HG02610 (cell line): ENCODE measurements at regions not wholly inside any gene's neighbourhood (a gene's known extent, or its start where the extent isn't known, plus 50 kb on each side); places are given as distances from the start of the nearest gene placed in this dataset.

ENCODE experiments used
- ATAC-seq: cut with Tn5 transposase; IDR thresholded peaks from one replicate; pipeline ENCODE4 v1.9.1; 2021; ENCODE audit warnings: mild to moderate bottlenecking, moderate library complexity; ENCODE audit not compliant: unreplicated experiment

DNA sequence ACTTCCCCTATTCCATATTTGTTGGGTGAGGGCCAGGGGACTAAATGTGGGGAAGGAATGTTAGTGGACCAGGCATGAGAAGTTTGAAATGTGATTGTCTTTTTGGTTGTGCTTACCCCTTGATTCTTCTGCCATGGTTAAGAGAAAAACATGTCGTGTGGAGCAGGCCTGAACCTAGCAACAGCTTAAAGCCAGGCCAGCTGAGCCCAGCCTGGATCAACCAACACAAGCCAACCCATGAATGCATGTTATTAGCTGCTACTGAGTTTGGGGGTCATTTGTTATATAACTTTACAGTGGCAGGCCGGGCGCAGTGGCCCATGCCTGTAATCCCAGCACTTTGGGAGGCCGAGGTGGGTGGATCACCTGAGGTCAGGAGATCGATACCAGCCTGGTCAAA, 52.4 kb upstream of the TRIO start:
- no peak for ATAC-seq

DNA sequence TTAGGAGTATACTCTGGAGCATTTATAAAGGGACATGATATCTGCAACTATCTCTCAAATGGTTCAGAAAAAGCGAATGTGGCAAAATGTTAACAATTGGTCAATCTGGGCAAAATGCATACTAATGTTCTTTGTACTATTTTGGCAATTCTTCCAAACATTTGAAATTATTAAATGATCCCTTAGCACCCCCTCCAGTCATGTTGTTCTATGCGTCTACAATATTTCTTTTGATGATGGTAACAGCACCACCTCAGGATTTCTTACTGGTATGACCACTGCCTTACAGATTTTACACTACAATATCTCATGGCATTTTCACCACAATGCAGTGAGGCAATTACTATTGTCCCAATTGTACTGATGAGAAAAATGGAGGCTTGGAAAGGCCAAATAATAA, 52.9 kb upstream of the TRIO start:
- no peak for ATAC-seq

DNA sequence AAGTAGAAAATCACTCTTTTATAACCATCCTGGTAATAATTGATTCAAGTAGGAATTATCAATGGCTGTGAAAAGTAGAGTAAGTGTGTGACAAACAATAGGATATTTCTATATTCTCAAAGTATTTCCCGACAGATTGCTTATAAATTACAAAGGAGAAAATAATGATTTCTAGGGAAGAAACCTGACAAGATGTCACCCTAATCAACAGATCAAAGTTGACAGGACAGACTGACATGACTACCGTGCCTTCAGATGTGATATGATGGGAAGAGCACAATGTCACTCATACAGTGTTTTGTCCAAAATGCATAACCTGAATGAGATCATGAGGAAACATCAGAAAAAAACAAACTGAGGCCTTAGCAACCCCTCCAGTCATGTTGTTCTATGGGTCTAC, 53.9 kb upstream of the TRIO start:
- no peak for ATAC-seq

DNA sequence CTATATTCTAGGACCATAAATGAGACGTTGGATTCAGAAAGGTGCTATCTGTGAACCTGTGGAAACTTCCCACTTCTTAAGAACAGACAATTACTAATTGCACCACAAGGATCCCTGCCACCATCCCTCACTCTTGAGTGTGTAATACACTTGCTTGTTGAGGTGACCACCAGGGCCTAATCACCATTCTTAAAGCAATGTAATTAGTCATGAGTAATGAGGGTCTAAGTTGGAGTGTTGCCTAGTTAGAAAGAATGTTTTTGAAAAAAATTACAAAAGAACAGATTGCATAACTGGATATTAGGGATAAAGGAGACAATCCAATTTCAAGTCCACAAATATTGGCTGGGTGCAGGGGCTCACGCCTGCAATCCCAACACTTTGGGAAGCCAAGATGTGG, 56.9 kb upstream of the TRIO start:
- no peak for ATAC-seq

DNA sequence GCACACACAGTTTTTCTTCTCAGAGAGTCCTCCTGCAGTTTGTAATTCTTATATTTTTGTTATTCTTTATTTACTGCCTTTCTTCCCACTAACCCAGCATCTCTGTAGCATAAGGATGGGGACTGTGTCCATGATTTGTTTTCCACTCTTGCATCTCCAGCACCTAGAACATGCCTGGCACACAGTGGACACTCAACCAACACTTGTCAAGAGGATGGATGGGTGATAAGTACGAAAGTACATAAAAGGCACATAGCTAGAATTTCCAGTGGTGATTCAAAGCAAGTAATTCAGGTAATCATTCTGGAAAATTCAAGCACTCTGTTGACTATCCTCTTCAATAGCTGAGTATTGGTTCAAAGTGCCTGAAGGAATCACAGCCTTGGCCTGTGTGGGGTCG, 60.2 kb upstream of the TRIO start:
- no peak for ATAC-seq

DNA sequence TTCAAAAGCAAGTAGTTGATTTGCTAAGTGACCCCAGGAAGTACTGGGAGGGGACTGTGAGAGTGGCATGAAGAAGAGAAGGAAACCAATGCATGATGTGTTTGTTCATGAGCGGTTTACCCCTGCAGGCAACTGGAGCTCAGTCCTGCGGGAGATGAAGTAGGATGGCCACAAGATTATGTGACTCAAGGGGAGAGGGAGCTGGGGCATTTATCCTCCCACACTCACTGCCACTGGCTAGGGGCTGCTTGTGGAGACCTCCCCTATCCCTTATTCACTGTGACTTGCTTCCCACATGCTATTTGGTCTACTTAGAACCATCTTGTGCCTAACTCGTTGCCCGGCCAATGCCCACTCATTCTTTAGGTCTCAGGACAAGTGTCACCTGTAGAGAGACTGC, 60.6 kb upstream of the TRIO start:
- no peak for ATAC-seq

DNA sequence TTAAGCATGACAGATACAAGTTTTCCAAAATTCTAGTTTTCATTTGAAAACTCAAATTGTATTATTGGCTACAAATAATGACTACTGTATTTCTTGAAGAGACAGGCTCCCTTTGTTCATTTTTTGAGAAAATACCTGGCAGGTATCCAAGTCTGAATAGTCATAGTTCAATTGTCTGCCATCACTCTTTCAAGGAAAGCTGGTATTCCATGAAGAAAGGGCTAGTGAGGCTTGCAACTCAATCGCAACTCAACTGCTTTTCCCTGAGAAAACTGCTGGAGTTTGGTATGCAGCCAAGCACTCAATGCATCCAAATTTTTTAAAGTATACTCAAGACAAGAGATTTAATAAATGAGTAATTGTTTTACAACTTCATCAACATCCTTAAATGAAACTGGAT, 61.4 kb upstream of the TRIO start:
- no peak for ATAC-seq

DNA sequence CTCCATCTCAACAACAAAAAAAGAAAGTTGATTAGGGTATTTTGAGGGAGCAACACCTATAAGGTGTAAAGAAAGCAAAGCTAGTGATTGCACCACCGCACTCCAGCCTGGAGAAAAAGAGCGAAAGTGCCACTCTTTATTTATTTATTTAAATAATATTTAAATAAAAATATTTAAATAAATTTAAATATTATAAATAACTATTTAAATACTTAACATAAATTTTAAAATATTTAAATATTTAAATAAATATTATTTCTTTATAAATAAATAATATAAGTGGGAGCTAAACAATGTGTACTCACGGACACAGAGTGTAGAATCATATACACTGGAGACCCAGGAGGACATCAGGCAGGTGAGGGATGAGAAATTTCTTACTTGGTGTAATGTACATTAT, 64.4 kb upstream of the TRIO start:
- ATAC-seq, result no peak

DNA sequence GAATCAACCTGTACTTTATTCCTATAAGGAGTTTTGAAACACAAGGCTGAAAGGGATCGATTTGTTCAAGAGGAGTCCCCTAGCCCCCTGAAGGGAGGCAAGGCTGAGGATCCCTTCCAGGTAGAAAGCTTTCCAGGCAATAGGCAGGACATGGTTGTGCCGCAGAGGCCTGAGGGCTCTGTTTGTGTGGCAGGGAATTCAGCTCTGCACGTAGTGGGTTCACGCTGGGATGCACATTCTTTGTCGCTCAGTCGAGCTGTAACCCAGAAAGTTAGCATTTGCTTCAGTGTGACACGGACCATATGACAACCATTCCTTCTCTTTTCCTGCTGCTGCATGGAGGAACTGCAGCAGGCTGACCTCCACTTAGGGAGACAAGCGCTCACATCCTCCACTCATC, 65.6 kb upstream of the TRIO start:
- ATAC-seq, result no peak

DNA sequence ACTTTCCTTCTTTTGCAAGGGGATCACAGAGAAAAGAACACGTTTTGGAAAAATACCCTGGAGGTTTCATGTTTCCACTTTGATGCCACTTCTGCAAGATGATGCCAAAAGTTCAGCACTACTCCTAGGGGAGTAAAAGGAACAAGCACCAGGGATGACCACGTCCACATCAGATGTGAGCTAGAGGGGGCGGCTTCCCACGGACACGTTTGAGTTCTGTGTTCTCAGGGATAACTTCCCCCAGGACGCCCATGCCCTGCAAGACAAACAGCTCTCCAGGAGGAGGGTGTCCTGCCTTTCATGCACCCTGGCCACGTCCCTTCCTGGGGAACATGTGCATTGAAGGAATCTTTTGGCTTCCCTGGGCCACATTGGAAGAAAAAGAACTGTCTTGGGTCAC, 66.6 kb upstream of the TRIO start:
- ATAC-seq, result no peak

DNA sequence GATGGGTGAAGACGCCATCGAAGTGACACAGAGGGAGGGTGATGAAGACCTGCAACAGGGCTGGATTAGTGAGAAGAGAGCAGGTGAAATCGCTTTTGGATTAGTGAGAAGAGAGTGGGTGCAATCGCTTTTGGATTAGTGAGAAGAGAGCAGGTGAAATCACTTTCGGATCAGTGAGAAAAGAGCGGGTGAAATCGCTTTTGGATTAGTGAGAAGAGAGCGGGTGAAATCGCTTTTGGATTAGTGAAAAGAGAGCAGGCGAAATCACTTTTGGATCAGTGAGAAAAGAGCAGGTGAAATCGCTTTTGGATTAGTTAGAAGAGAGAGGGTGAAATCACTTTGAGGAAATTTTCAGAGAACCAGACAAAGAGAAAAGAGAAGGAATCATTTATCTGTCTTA, 67.2 kb upstream of the TRIO start:
- ATAC-seq, result no peak

DNA sequence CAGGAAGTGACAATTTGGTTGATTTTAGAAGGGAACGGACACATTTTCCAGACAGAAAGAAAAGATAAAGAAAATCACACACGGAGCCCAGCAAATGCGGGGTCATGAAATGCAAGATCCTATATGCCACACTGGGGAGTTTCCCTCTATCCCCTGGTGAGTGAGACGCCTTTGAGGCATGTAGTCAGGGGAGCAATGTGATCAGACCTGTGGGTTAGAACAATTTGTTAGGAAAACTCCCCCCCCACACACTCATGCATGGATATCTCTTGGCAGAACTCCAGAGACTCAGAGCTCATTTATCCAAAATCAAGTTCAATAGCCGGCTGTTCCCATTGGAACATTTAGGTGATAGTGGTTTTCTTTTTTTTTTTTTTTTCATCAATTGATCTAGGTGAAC, 71.7 kb upstream of the TRIO start:
- no peak for ATAC-seq

DNA sequence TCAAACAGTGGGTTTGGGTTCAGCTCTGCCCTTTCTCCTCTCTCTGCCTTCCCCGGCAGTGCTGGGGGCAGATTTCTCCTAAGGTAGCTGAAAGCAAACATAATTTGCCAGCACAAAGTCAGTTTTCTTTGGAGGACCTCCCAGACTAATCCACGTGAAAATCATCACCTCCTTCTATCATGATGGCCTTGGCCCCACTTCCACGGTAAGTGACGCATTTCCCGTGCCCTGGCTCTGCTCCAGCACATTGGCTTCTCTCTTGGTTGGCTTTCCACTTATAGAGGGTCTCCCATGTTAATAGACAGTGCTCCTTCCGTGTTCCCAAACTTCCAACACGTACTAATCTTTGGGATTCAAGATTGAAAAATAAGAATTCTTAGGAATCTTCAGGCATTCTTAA, 74.1 kb upstream of the TRIO start:
- ATAC-seq, result no peak

DNA sequence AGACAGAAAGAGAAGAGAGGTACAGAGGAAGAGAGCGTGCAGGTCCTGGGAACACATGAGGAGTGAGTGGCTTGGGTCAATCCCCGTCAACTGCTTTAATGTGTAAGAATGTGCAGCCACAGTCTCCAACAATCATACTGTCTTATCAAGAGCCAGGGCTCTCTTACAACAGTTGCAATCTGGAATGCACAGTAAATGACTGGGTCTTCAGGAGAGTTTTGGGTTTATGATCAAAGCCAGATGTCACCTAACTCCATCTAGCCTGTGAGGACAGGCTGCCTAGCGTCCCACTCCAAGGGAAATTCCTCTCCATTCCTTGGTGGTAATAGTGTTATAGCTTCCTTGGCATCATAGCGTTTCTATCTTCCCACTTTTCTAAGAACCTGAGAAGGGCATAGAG, 75.0 kb upstream of the TRIO start:
- no peak for ATAC-seq

DNA sequence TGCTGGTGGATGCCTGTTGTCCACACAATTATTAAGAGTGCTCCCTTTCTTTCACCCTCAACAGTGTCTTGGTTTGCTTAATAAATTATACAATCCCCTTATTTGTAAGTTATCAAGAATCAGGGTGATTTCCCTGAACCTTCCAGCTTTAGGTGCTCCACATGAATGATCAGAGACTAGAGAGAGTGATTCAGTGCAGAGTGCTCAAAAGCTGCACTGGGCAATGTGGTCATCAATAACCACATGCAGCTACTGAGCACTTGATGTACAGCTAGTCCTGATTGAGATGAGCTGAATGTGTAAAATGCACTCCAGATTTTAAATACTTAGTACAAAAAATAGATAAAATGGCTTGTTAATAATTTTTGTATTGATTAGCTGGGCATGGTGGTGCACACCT, 76.8 kb upstream of the TRIO start:
- ATAC-seq, result no peak

DNA sequence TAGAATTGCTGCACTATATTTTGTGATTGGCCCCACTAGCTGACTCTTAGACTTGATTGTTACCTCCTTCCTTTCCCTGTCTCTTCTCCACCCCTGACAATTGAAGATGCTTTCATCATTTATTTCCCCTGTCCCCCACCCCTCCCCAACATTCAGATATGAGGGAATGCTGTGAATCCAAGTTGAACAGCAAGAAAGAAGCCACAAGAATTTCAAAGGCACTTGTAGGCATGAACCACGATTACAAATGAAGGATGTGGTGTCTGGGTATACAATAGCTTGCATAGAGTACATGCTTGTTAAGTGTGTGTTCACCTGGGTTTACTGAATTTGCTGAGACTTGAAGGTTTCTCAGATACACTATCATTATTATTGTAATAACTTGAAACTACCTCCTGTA, 78.3 kb upstream of the TRIO start:
- no peak for ATAC-seq

DNA sequence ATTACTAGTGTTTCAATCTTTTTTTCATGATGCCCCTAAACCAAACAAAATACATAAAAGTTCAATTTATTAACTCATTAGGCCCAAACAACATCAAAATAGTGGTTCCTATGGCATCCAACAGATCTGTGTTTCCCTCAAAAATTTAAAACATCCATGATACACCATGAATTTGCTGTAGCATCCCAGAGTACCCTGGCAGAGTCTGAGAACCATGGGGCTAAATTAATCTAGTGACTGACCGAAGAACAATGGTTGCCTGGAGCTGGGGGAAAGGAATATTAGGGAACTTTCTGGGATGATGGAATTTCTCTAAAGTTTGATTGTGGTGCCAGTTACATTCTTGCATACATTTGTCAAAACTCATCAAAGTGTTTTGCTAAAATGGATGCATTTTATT, 79.5 kb upstream of the TRIO start:
- no peak for ATAC-seq

DNA sequence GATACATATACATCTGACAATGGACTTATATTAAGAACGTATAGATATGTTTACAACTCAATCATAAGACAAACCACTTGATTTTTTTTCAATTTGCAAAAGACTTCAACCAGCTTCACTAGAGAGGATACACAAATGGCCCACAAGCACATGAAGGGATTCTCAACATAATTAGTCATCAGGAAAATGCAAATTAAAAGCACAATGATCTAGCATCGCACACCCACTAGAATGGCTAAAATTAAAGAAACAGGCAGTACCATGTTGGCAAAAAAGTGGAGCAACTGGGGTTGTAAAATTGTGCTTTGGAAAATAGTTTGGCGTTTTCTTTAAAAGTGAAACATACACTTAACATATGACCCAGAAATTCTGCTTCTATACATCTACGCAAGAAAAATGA, 80.0 kb upstream of the TRIO start:
- ATAC-seq, result no peak

DNA sequence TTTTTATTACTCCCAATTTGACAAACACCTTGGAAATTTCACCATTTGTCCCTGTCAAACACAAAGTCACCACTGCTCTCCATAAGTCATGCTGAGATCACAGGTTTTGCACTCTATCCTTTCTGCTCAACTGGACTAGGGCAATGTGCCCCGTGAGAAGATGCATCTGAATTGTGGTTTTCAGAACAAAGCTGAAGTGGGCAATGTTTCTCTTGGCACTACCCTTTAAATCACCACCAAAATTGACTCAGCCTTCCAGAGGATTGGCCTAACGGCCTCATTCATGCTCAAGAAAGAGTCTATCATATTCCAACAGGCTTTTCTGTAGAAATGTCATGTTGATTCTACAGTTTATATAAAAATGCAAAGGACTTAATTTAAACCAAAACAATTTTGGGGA, 81.0 kb upstream of the TRIO start:
- no peak for ATAC-seq

DNA sequence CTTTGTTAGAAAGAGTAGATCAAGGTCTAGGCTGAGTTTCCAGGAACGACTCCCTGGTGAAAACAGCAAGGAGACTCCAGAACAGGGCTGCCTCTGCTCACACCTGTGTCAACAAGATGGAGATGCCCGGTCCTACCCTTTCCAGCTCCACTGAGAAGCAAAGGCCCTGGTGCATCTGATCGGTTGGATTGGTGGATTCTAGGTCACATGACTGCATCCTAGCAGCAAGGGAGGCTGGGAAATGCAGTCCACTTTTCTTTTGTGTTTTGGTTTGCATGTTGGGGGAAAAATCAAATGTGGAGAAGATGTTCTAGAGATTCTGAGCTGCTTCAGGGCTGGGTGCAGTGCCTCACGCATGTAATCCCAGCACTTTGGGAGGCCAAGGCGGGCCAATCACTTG, 82.0 kb upstream of the TRIO start:
- no peak for ATAC-seq

DNA sequence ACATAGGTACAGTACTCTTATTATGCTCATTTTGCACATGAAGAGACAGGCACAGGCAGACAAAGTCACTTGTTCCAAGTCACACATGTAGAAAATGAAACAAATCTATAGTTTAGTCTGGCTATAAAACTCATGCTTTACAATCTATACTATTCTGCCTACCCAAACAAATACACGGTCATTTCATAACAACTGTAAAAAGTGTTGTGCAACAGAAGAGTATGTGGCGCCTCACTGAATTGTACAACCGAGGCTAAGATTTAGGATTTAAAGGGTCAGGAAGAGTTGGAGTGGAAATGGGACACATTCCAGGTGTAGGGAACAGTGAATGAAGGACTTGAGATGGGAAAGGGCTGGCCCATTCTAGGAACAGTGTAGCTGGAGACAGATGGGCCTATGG, 82.9 kb upstream of the TRIO start:
- ATAC-seq, result no peak

DNA sequence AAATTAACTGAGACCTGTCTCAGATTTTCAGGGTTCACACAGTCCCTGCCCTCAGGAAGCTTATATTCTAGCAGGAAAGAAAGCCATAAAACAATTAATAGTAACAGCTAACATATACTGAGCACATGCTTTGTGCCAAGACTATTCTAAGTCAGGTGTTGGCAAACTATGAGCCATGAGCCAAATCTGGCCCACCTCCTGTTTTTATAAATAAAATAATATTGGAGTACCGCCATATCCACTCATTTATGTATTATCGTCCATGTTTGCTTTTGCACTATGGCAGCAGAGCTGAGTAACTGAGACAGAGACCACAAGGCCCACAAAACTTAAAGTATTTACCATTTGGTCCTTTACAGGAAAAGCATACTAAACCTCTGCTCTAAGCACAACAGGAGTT, 83.3 kb upstream of the TRIO start:
- ATAC-seq, result no peak

DNA sequence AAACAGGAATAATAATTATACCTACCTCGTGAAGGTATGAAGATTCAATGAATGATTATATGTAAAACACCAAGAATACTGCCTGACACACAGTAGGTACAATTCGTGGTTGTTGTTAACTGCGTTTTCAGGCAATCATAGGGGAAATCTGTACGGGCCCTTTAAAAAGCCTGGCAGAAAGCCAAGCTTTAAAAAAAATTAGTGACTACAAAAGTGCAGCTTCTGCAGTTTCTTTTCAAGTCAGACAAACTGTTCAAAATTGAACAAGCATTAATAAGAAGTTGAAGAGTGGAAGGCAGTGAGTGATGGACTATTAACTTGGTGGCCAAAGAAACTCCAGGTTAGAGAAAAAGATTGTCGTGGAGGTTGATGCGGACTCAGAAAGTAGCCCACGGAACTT, 85.9 kb upstream of the TRIO start:
- ATAC-seq, result no peak

DNA sequence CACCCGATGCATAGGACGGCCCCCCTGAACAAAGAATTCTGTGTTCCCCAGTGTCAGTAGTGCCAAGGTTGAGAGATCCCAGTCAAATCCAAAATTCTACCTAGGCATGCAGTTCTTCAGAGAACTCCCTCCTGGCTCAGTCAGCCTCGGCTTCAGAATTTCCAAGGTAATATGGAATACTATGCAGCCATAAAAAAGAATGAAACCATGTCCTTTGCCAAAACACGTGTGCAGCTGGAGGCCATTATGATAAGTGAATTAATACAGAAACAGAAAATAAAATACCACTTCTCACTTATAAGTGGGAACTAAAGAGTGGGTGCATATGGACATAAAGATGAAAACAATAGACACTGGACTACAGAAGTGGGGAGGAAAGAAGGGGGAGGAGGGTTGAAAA, 87.1 kb upstream of the TRIO start:
- ATAC-seq, result no peak
